ENCODE measurements at regions not wholly inside any gene's neighbourhood (a gene's known extent, or its start where the extent isn't known, plus 50 kb on each side); places are given as distances from the start of the nearest gene placed in this dataset.

DNA sequence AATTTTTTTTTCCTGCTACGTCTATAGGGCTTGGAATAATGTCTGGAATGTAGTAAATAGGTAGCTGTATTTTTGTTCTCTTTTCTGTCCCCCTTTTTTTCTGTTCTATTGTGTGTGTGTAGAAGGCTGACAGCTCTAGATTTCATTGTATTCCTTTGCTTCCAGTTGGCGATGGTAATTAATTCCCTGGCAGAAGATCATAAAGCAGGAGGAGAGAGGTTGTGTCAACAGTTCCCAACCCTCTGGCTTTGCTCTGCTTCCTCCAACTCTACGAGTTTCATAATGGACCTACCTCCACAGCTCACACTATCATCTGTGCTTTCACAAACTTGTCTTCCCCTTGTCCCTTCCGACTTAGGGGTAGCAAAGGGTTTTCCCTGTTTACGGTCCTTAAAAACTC, 117.9 kb upstream of the CDH18 start:
- peak; percentile 77 for DNase-seq

DNA sequence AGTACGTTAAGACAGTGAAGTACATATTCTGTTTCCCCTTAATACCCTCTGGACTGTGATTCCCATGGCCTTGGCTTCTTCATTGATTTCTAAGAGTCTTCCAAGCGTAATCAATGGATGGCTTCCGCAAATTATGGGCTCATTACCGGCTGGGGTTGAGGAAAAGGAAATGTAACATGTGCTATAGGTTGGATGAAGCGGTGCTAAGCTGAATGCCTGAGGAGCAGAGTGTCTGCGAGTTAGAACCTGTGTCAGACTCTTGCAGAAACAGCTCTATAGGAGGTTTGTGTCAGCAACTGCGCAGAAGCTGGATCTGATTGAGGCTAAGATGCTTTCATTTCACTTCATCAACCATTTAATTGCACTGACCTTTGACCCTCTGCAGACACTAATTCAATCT, 114.3 kb upstream of the CDH18 start:
- DNase-seq = no peak

GRCh38 chr5:20098694-20099093, 110.7 kb upstream of the CDH18 start:
- DNase-seq = no peak

DNA sequence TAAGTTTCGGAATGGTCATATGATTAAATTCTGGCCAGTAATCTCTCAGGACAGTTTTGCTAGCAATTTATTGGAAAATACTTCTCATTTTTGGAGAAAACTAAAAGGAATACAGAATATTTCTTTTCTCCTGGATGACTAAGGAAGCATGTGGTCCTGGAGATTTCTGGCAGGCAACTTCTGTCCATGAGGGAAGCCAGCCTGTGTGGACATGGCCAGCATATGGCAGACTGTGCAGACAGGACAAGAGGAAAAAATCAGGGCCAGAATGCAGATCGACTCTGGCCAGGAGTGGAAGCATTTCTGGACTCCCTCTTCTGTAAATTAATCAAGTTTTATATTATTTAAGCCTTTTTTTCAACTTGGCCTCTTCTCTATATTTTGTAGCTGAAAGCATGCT, 100.4 kb upstream of the CDH18 start:
- DNase-seq = no peak

GRCh38 chr5:20087299-20087698, 99.3 kb upstream of the CDH18 start:
- DNase-seq = no peak

GRCh38 chr5:20077186-20077585, 89.2 kb upstream of the CDH18 start:
- DNase-seq = no peak

GRCh38 chr5:20056933-20057332, 68.9 kb upstream of the CDH18 start:
- no peak for DNase-seq

DNA sequence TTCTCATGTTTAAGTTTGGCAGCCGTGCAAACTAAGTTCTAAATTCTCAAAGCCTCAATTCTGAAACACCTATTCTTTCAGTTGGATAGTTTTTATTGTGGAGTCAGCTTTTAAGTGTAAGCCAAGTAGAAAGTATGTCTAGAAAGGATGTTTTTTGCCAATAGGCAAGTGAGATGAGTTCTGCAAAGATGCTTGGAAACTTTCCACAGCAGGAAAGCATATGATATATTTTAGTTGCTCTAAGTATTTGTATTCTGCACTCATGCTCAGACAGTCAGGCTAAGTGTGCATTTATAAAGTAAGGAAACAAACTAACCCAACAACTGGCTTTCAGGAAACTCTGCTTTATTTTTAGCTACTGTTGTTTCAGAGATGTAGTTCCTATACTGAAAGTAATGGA, 67.3 kb upstream of the CDH18 start:
- DNase-seq = no peak

DNA sequence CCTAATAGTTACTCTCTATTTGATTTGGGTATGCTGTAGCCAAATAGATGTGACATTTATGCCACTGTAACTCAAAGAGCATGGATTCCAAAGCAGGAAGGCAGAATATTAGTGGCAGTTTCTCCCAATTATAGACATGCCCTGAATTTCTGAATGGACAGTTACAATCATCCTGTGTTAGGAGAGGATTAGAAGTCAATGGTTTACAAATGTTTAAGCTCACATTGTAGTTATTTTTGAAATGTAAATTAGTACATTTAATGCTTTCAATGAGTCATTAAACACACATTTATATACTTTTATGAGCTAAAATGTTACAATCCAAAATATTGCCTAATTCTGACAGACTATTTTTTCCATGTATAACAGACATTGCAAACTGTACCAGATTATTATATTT, 62.3 kb upstream of the CDH18 start:
- no peak for DNase-seq

GRCh38 chr5:20044460-20044859, 56.5 kb upstream of the CDH18 start:
- no peak for DNase-seq

- DNase-seq = no peak
Measured at GRCh38 chr5:20041326-20042274, 53.6 kb upstream of the CDH18 start.

DNA sequence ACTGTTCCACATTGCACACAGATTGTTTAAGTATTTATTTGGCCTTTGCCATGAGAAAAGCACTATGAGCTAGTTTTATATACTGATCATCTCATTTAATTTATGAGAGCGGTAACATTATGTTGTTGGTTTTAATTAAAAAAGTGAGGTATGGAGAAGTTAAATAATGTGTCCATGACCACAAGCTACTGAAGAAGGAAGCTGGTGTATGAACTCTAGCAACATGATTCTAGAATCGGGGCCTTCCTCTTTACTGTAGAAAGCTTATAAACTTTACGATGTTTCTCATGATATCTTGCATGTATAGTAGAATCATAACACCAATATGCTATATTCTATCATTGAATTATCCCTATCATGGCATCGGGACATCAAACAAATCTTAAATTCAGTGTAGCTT, 52.9 kb upstream of the CDH18 start:
- no peak for DNase-seq

All from NCI-H1092 treated with DMSO at 0.1 percent for 48 hours (cell line).